ENCODE measurements at regions not wholly inside any gene's neighbourhood (a gene's known extent, or its start where the extent isn't known, plus 50 kb on each side); places are given as distances from the start of the nearest gene placed in this dataset.

DNA sequence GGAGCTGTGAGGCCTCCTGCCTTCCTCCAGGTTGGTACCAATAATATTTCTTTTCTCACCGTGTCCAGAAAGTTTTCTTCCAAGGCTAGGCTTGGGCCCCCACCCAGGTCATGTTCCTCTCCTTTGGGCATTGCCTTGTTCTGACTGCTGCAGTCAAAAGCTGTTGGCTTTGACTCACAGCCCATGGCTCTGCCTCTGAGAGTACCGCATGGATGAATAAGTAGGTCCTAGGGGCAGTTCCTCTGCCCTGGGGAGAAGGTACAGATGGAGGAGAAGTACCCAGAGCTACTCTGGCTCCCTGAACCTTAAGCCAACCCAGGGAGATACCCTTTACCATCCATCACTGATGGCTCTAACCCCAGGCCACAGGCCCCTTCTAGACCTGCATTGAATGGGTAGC lies 115.0 kb downstream of the NAV1 start:
- DNase-seq (ENCODE audit: low read depth in 3 of 3, low spot score in 1 of 3) = no peak

DNA sequence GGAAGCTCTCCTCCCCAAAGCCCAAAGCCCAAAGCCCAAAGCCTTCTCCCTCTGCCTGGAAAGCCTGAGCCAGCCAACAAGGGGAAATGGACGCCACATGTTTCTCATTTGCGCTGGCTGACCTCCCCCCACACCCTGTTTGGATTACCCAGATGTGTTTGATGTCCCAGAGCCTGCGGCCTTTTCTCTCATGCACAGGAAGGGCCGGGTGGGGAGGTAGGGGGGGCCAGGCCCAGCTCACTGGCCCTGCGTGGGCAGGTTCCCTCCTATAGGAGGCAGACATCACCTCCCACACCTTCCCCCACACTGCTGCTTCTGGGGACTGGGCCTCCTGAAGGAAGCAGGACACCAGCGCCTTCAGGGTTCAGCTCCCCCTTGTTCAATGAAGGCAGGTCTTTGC lies 116.3 kb downstream of the NAV1 start:
- DNase-seq (ENCODE audit: low read depth in 3 of 3, low spot score in 1 of 3) = no peak

DNA sequence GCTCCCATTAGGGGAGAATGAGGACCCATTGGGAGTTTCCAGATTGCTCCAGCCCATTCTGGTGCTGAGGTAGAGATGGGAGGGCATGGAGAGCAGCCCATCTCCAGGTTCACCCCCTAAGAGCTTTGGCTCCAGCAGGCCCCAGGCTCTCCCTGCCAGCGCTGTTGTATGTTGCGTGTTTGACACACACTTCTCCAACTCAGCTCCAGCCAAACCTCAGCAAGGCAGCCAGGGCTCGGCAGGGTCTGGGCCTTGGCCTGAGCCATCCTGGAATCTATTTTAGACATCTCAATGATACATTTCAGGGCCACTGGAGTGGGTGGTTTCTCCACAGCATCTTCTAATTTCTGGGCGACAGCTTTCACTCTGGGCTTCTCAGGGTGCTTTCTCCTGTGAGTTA lies 117.0 kb downstream of the NAV1 start:
- no peak for DNase-seq (ENCODE audit: low read depth in 3 of 3, low spot score in 1 of 3)

GRCh38 chr1:201656311-201657032 lies 117.5 kb downstream of the NAV1 start:
- DNase-seq (ENCODE audit: low read depth in 3 of 3, low spot score in 1 of 3) = no peak

GRCh38 chr1:201659572-201659971 lies 120.6 kb downstream of the NAV1 start:
- DNase-seq (ENCODE audit: low read depth in 3 of 3, low spot score in 1 of 3) = no peak

DNA sequence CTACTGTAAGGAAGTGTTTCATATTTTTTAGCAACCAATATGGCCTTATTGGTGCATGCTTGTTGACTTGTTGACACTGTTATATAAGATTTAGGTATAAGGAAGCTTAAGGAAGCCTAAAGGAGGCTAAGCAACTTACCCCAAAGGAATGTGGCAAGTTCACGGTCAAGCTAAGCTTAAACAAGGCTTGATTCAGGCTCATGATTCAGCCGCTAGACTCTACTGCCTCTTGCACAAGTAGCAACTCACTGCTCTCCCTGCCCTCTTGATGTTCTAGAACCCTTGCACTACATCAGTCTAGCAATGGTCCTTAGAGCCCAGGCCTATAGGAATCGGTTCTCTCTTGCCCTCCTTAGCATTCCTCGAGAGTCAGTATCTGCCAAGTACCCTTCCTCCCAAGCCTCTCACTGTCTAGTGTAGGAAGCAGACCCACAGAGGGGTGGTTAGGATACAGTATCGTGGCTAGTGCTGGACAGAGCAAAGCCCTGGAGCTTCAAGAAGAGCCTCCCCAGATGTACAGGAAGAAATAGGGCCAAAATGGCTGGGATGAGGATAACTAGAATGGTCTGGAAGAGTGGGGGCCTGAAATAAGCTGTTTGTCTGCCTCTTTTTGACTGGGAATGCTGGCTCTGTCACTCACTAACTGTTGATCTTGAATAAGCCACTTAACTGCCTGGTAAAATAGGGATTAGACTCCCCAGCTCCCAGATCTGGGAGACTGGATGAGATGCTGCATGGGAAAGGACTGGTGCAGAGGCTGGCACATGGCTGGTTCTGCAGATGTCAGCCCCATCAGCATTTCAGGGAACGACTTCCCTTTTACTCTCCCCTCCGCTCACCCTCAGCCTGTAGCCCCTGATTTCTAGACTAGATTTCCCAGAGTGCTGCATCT lies 122.2 kb downstream of the NAV1 start:
- DNase-seq (ENCODE audit: low read depth in 3 of 3, low spot score in 1 of 3) = no peak

DNA sequence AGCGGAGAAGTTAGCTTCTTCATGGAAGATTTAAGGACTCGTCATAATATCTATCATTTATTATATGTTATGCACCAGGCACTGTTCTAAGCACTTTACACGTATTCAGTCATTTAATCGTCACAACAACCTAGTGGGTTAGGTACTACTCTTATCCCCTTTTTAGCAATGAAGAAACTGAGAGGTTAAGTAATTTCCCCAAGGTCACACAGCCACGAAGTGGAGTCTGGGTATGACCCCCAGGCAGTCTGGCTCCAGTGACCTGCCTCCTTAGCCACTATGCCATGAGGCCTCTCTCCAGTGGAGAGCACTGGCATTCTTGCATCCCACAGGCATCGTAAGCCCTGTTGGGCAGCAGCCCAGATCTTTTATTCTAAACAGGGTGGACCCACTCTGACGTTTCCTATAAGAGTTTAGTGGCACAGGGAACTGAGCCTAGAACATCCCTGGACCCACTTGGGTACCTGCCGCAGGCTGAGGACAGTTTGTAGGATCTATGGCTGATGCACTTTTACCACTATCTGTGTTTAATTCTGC lies 123.0 kb downstream of the NAV1 start:
- no peak for DNase-seq (ENCODE audit: low read depth in 3 of 3, low spot score in 1 of 3)

DNA sequence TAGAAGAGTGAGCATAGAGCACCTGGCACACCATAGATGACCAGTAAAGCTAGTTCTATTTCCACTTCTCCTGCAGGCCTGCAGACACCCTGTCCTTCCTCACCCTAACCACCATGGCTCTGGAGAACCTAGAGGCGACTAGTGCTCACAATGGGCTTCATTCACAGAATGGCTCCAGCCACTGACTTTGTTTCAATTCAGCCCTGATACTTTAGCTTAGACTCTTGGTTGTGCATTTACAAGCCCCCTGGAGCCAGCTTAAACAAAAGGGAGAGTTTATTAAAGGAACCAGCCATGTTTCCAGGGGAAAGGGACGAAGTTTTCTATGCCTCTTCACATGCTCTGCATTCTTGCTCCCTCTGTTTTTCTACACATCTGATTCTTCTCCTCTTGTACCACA lies 123.7 kb downstream of the NAV1 start:
- no peak for DNase-seq (ENCODE audit: low read depth in 3 of 3, low spot score in 1 of 3)

- DNase-seq (ENCODE audit: low read depth in 3 of 3, low spot score in 1 of 3) = no peak
Measured at GRCh38 chr1:201663491-201664113, 124.7 kb downstream of the NAV1 start.

DNA sequence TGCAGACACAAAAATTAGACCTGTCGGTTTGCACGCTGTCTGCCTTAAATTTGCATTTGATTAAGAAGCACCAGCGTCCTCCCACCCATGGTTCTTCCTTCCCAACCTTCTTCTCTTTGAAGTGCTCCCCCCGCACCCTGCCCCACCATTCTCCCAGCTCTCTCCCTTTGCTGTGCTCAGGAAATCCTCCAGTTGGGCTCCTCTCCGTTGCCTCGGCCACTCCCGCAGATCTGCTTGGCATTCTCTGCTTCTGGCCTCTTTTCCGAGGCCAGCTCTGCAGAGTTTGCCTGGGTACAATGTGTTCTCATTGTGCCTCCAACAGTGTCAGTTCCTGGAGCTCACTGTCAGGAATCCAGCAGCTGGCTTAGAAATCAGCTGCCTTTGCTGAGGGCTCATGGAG lies 126.1 kb downstream of the NAV1 start:
- no peak for DNase-seq (ENCODE audit: low read depth in 3 of 3, low spot score in 1 of 3)

GRCh38 chr1:201666102-201666501 lies 127.2 kb downstream of the NAV1 start:
- no peak for DNase-seq (ENCODE audit: low read depth in 3 of 3, low spot score in 1 of 3)

GRCh38 chr1:201666645-201667044 lies 127.7 kb downstream of the NAV1 start:
- no peak for DNase-seq (ENCODE audit: low read depth in 3 of 3, low spot score in 1 of 3)

DNA sequence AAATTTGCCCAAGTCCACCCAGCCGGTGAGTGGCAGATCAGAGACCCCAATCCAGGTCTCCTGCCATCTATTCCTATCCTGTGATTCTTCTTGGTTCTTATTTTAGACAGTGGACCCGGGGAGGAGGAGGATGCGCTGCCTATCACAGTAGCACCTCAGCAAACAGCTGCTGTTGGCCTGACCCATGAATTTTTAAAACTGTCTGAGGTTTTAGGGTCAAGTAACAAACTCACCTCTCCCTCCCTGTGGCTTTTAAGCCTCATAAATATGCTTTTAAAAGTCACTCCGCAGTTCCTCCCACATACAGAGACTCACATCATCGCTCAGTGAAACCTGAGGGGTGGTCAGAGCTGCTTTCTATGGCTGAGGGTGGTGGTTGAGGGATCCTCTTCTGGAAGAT lies 128.6 kb downstream of the NAV1 start:
- no peak for DNase-seq (ENCODE audit: low read depth in 3 of 3, low spot score in 1 of 3)

- no peak for DNase-seq (ENCODE audit: low read depth in 3 of 3, low spot score in 1 of 3)
Measured at GRCh38 chr1:201670517-201670916, 131.6 kb downstream of the NAV1 start.

DNA sequence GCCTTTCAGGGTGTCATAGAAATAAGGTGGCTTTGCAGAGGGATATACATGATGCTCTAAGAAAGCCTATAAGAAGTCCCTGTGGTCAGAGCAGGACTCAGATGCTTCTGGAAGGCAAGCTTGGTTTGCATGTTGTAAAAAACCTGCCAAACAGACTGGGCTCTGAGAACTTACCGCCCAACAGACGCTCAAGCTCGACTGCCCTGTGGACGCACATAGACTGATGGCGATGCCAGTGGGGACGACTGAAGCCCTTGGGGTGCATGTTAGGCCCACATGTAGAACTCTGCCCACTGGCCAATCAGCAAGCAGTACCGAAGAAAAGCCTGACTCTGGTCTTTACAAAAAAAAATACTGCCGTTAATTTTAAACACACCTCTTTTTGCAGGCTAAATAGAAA lies 133.8 kb downstream of the NAV1 start:
- no peak for DNase-seq (ENCODE audit: low read depth in 3 of 3, low spot score in 1 of 3)

- no peak for DNase-seq (ENCODE audit: low read depth in 3 of 3, low spot score in 1 of 3)
Measured at GRCh38 chr1:201673093-201673492, 134.2 kb downstream of the NAV1 start.

DNA sequence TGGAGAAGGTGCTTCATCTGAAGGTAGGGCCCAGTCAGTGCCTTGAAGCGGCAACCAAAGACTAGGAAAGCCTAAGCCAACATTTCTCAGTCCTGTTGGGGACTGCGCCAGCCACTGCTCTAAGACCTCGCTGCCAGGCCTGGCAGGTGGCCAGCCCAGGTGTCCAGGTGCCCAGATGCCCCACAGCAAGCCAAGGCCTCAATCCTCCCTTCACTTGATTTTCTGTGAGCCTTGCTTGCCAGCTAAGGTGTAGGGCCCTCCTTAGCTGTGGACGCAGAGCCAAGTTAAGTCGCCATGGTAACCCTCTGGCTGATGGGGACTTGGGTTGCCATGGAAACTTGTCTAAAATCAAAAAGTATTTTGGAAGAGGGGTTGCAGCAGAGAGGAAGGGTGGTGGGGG lies 135.0 kb downstream of the NAV1 start:
- DNase-seq (ENCODE audit: low read depth in 3 of 3, low spot score in 1 of 3) = no peak

DNA sequence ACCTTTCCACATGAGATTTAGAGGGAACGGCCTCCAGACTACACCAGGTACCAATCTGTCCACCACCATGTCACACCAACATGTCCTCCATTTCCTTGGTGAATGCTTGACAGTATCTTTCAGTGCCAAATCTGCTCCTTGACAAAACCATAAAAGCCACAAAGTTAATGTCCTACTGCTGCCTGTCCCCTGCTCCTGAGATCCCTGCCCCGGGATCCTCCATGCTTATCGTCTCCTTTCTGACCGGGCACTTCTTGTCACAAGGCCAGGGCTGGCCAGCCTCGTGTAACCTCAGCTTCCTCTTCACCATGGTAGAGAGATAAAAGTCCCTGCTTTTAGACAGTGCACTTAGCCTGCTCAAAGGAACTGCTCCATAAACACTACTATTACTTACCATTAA lies 136.2 kb downstream of the NAV1 start:
- DNase-seq (ENCODE audit: low read depth in 3 of 3, low spot score in 1 of 3) = no peak

- DNase-seq (ENCODE audit: low read depth in 3 of 3, low spot score in 1 of 3) = no peak
Measured at GRCh38 chr1:201676197-201676596, 137.3 kb downstream of the NAV1 start.

GRCh38 chr1:201676641-201677040 lies 137.7 kb downstream of the NAV1 start:
- DNase-seq (ENCODE audit: low read depth in 3 of 3, low spot score in 1 of 3) = no peak

DNA sequence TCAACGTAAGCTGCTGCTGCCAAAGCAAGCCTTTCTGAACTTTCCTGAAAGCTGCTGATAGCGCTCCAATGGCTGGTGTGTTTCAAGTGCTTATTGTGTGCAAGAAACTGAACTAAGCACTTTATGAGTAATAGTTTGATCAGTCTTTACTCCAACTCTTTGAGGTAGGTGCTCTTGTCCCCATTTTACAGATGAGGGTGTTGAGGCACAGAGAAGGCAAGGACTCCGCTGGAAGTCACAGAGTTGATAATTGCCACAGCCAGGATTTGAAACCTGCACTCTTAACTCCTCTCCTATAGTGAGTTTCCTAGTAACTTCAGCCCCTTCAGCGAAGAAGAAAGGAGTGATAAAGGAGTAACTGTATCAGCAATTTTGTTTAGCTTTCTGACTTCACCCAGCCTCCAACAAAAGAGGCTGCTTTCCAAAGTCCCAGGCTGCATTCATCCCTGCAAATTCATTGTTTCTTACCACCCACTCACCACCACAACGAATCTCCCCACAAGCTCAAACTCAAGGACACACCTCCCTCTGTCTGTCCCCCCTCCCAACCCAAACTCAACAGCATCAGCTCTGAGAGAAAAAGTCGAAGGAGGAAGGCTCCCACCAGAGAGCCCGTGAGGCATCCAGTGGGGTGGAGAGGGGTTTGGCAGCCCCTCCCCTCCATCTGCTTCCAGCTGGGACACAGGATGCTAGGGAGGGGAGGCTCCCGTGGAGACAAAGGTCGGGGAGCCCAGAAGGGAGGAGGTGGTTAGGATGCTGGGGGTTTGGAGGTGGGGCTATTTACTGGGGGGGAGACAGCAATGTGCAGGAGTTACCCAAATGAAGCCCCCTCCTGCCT lies 139.6 kb downstream of the NAV1 start:
- no peak for DNase-seq (ENCODE audit: low read depth in 3 of 3, low spot score in 1 of 3)
